ENCODE measurements at regions not wholly inside any gene's neighbourhood (a gene's known extent, or its start where the extent isn't known, plus 50 kb on each side); places are given as distances from the start of the nearest gene placed in this dataset.

- TF ChIP-seq POLR2A (IDR thresholded peaks at IDR 0.05): no peak
- no peak for TF ChIP-seq CTCF (IDR thresholded peaks at IDR 0.05 in 4 of 5, conservative IDR thresholded peaks at IDR 0.05 in 1 of 5)
These were observed 58.3 kb upstream of the SHH start for GRCh38 chr7:155870334-155871180.

Data from gastrocnemius medialis (tissue), 4 donors.